GM21360 (cell line): ENCODE measurements at regions not wholly inside any gene's neighbourhood (a gene's known extent, or its start where the extent isn't known, plus 50 kb on each side); places are given as distances from the start of the nearest gene placed in this dataset.
"Not testable (repeated sequence)": the region's sequence is repeated elsewhere in the genome, so short reads cannot be mapped to it uniquely, and the experiment has no call there.

Experiments
- ATAC-seq: cut with Tn5 transposase; IDR thresholded peaks from one replicate; pipeline ENCODE4 v1.9.1; 2021; ENCODE audit warnings: mild to moderate bottlenecking, moderate library complexity; ENCODE audit not compliant: unreplicated experiment

GRCh38 chr7:65613644-65614289 lies 240.1 kb downstream of the ZNF92 start:
- not testable (repeated sequence) for ATAC-seq

- ATAC-seq, result not testable (repeated sequence)
Observed at GRCh38 chr7:65616111-65616510, 242.5 kb downstream of the ZNF92 start.

GRCh38 chr7:65620216-65620615 lies 246.6 kb downstream of the ZNF92 start:
- not testable (repeated sequence) for ATAC-seq

GRCh38 chr7:65621580-65622201 lies 248.0 kb downstream of the ZNF92 start:
- ATAC-seq, result not testable (repeated sequence)

GRCh38 chr7:65631236-65631635 lies 241.6 kb upstream of the VKORC1L1 start:
- not testable (repeated sequence) for ATAC-seq

GRCh38 chr7:65633587-65634404 lies 239.1 kb upstream of the VKORC1L1 start:
- not testable (repeated sequence) for ATAC-seq

- not testable (repeated sequence) for ATAC-seq
Observed at GRCh38 chr7:65638918-65639317, 234.0 kb upstream of the VKORC1L1 start.

- ATAC-seq, result not testable (repeated sequence)
Observed at GRCh38 chr7:65639717-65640116, 233.2 kb upstream of the VKORC1L1 start.

- not testable (repeated sequence) for ATAC-seq
Observed at GRCh38 chr7:65643498-65643897, 229.4 kb upstream of the VKORC1L1 start.

- not testable (repeated sequence) for ATAC-seq
Observed at GRCh38 chr7:65647153-65647964, 225.5 kb upstream of the VKORC1L1 start.

GRCh38 chr7:65651174-65651573 lies 221.7 kb upstream of the VKORC1L1 start:
- ATAC-seq, result not testable (repeated sequence)

- not testable (repeated sequence) for ATAC-seq
Observed at GRCh38 chr7:65651826-65652592, 220.9 kb upstream of the VKORC1L1 start.

- not testable (repeated sequence) for ATAC-seq
Observed at GRCh38 chr7:65652669-65653068, 220.2 kb upstream of the VKORC1L1 start.

- ATAC-seq, result not testable (repeated sequence)
Observed at GRCh38 chr7:65656494-65657188, 216.2 kb upstream of the VKORC1L1 start.

GRCh38 chr7:65683362-65683761 lies 189.5 kb upstream of the VKORC1L1 start:
- ATAC-seq, result not testable (repeated sequence)

- ATAC-seq, result not testable (repeated sequence)
Observed at GRCh38 chr7:65699026-65699714, 173.7 kb upstream of the VKORC1L1 start.

- ATAC-seq, result not testable (repeated sequence)
Observed at GRCh38 chr7:65699715-65700356, 173.0 kb upstream of the VKORC1L1 start.

GRCh38 chr7:65719123-65719798 lies 153.6 kb upstream of the VKORC1L1 start:
- not testable (repeated sequence) for ATAC-seq
